OCI-LY7 (cell line): ENCODE measurements at regions not wholly inside any gene's neighbourhood (a gene's known extent, or its start where the extent isn't known, plus 50 kb on each side); places are given as distances from the start of the nearest gene placed in this dataset.
"Not testable (repeated sequence)": the region's sequence is repeated elsewhere in the genome, so short reads cannot be mapped to it uniquely, and the experiment has no call there.

ENCODE experiments used
- BruUV-seq: library from RNA; stranded (reverse); fragments of 400-500 nt; replicated peaks from 2 replicates; lab custom pipeline; 2021; lab: Mats Ljungman, UMichigan
- CTCF ChIA-PET: fragments of 300-600 bp; sonication (Branson Sonifier 250); formaldehyde crosslinking; loops from one replicate; lab custom pipeline; 2022; ENCODE audit warnings: antibody characterized with exemption; ENCODE audit not compliant: unreplicated experiment; lab: Charles Lee
- POLR2A ChIA-PET: fragments of 300-600 bp; sonication (Branson Sonifier 250); formaldehyde crosslinking; loops from one replicate; lab custom pipeline; 2022; ENCODE audit warnings: antibody characterized with exemption; lab: Charles Lee
- DNase-seq: peaks from one replicate; pipeline ENCODE4 v3.0.0-alpha.2; 2015; ENCODE audit warnings: low spot score
- H2AFZ ChIP-seq: fragments of 200-600 bp; sonication (generic), shearing (Covaris generic); 2 replicates; pipeline ENCODE4 v1.6.1; 2014; ENCODE audit warnings: mild to moderate bottlenecking, antibody characterized with exemption, low read length, moderate library complexity
- H3K27ac ChIP-seq: fragments of 200-600 bp; sonication (generic); 2 replicates; pipeline ENCODE4 v1.5.1; 2014; ENCODE audit warnings: mixed run types, low read depth, mild to moderate bottlenecking, moderate library complexity, low read length, inconsistent platforms; ENCODE audit not compliant: poor library complexity, severe bottlenecking
- H3K36me3 ChIP-seq: fragments of 200-600 bp; sonication (generic); 2 replicates; pipeline ENCODE4 v1.6.1; 2014; ENCODE audit warnings: mild to moderate bottlenecking, antibody characterized with exemption, low read length, moderate library complexity, mixed read lengths; ENCODE audit not compliant: insufficient read depth
- H3K4me1 ChIP-seq: fragments of 200-600 bp; sonication (generic); 2 replicates; pipeline ENCODE4 v1.5.1; 2014; ENCODE audit warnings: mild to moderate bottlenecking, low read length; ENCODE audit not compliant: insufficient read depth, poor library complexity, severe bottlenecking
- H3K4me2 ChIP-seq: fragments of 200-600 bp; sonication (generic); 2 replicates; pipeline ENCODE4 v1.6.1; 2014; ENCODE audit warnings: mild to moderate bottlenecking, low read length
- H3K4me3 ChIP-seq: fragments of 200-600 bp; sonication (generic); 2 replicates; pipeline ENCODE4 v1.5.1; 2014; ENCODE audit warnings: mild to moderate bottlenecking, low read depth, low read length; ENCODE audit not compliant: poor library complexity, severe bottlenecking
- H3K79me2 ChIP-seq: fragments of 200-600 bp; sonication (generic); 2 replicates; pipeline ENCODE4 v1.6.1; 2016; ENCODE audit warnings: low read depth, mild to moderate bottlenecking, low read length, moderate library complexity, mixed read lengths; ENCODE audit not compliant: insufficient read depth
- H3K9me2 ChIP-seq: fragments of 200-600 bp; sonication (generic); 2 replicates; pipeline ENCODE4 v1.6.1; 2016; ENCODE audit warnings: mild to moderate bottlenecking, low read length, mixed read lengths; ENCODE audit not compliant: insufficient read depth
- H3K9me3 ChIP-seq: fragments of 200-600 bp; sonication (generic); 2 replicates; pipeline ENCODE4 v1.6.1; 2014; ENCODE audit warnings: mild to moderate bottlenecking, mixed run types, low read length, mixed read lengths
- H4K20me1 ChIP-seq: fragments of 200-600 bp; sonication (generic); 2 replicates; pipeline ENCODE4 v1.6.1; 2014; ENCODE audit warnings: mild to moderate bottlenecking, antibody characterized with exemption, low read length, moderate library complexity, mixed read lengths; ENCODE audit not compliant: insufficient read depth
- intact Hi-C: fragments of 100-400 bp; cut with micrococcal nuclease; formaldehyde crosslinking; loops from one replicate; pipeline ENCODE4 v1.10.0; 2022; ENCODE audit not compliant: unreplicated experiment

GRCh38 chr17:45554479-45554878, 64.0 kb upstream of the PLEKHM1 start:
- DNase-seq, intact Hi-C loops, POLR2A ChIA-PET, H3K4me1 ChIP-seq, H4K20me1 ChIP-seq, H3K4me2 ChIP-seq, H3K4me3 ChIP-seq, CTCF ChIA-PET, H2AFZ ChIP-seq, H3K27ac ChIP-seq, H3K36me3 ChIP-seq, H3K9me3 ChIP-seq, H3K79me2 ChIP-seq, BruUV-seq, H3K9me2 ChIP-seq: not testable (repeated sequence)

DNA sequence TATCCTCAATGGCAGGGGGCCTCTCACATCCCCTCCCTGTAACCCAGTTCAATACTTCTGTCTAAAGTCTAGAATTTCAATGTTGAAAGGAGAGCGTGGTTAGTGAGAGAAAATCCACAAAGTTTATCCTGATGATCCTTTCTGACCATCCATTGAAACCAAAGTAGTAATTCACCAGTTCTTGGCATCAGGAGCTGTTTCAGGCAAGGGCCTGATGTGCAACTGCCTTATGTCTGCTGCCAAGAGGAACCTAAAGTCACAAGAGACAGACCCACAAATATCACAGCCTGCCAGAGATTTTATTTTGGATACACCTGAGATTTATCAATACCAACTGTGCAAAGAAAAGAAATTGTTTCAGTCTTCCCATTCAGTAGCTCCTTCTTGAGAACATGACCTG, 68.3 kb upstream of the PLEKHM1 start:
- H3K9me2 ChIP-seq, BruUV-seq, H3K27ac ChIP-seq, H3K4me2 ChIP-seq, H3K79me2 ChIP-seq, H3K36me3 ChIP-seq, H2AFZ ChIP-seq, H3K4me3 ChIP-seq, DNase-seq, H3K9me3 ChIP-seq, CTCF ChIA-PET, H3K4me1 ChIP-seq, H4K20me1 ChIP-seq, intact Hi-C loops, POLR2A ChIA-PET: not testable (repeated sequence)

DNA sequence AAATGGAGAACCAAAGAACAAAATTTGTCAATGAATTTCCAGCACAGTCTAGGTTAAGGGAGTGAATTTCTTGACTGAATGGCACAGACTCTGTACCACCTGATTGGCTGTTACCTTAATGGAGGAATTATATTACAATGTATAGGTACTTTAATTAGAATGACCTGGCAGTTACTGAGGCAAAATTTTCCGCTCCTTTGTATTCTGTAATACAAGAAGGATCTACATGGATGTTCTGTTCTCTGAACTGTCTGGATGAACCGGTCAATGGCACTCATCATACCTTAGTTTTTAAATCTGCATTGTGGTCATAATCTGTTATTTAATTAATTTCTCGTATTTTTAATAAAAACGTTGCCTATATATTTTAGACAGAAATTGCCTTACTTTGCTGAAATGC, 72.3 kb upstream of the PLEKHM1 start:
- H3K79me2 ChIP-seq, H2AFZ ChIP-seq, H3K27ac ChIP-seq, H3K4me1 ChIP-seq, BruUV-seq, CTCF ChIA-PET, POLR2A ChIA-PET, H3K4me3 ChIP-seq, H3K9me3 ChIP-seq, intact Hi-C loops, H3K9me2 ChIP-seq, H4K20me1 ChIP-seq, DNase-seq, H3K4me2 ChIP-seq, H3K36me3 ChIP-seq: not testable (repeated sequence)

- POLR2A ChIA-PET, H2AFZ ChIP-seq, H3K79me2 ChIP-seq, H3K4me2 ChIP-seq, H3K27ac ChIP-seq, H4K20me1 ChIP-seq, CTCF ChIA-PET, H3K4me1 ChIP-seq, intact Hi-C loops, BruUV-seq, DNase-seq, H3K36me3 ChIP-seq, H3K4me3 ChIP-seq, H3K9me3 ChIP-seq, H3K9me2 ChIP-seq: not testable (repeated sequence)
Observed at GRCh38 chr17:45563283-45563682, 72.8 kb upstream of the PLEKHM1 start.

DNA sequence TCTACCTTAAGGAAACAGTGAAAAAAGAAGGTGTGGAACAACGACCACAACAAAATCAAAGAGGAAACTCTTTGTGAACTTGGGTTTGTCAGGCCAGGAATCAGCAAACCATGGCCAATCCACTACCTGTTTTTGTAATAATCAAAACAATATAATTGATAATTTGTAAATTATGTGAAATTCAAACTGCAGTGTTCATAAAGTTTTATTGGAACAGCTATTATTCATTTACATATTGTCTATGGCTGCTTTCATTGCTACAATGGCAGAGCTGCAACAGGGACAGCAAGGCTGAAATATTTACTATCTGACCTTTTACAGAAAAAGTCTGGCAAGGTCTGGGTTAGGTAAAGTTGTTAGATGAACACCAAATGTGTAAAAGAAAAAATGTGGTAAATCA, 77.8 kb upstream of the PLEKHM1 start:
- H3K9me2 ChIP-seq, H4K20me1 ChIP-seq, H2AFZ ChIP-seq, DNase-seq, POLR2A ChIA-PET, H3K79me2 ChIP-seq, CTCF ChIA-PET, intact Hi-C loops, H3K4me2 ChIP-seq, H3K4me1 ChIP-seq, H3K36me3 ChIP-seq, BruUV-seq, H3K9me3 ChIP-seq, H3K4me3 ChIP-seq, H3K27ac ChIP-seq: not testable (repeated sequence)

- DNase-seq, H3K4me2 ChIP-seq, H2AFZ ChIP-seq, intact Hi-C loops, CTCF ChIA-PET, BruUV-seq, H3K9me2 ChIP-seq, H4K20me1 ChIP-seq, H3K27ac ChIP-seq, H3K4me3 ChIP-seq, H3K4me1 ChIP-seq, H3K9me3 ChIP-seq: not testable (repeated sequence)
- POLR2A ChIA-PET: interaction anchor here (0.5 kb wide), 1 partner anchor 1510 kb away, joined by 7 read pairs; no protein-coding TSS in a partner anchor
- H3K79me2 ChIP-seq: peaks cover 50% of the 10 kb centered on the region
- H3K36me3 ChIP-seq: peaks cover 32% of the 10 kb centered on the region
Observed at GRCh38 chr17:45573326-45573725, 82.8 kb upstream of the PLEKHM1 start.
